ENCODE measurements at regions not wholly inside any gene's neighbourhood (a gene's known extent, or its start where the extent isn't known, plus 50 kb on each side); places are given as distances from the start of the nearest gene placed in this dataset.

DNA sequence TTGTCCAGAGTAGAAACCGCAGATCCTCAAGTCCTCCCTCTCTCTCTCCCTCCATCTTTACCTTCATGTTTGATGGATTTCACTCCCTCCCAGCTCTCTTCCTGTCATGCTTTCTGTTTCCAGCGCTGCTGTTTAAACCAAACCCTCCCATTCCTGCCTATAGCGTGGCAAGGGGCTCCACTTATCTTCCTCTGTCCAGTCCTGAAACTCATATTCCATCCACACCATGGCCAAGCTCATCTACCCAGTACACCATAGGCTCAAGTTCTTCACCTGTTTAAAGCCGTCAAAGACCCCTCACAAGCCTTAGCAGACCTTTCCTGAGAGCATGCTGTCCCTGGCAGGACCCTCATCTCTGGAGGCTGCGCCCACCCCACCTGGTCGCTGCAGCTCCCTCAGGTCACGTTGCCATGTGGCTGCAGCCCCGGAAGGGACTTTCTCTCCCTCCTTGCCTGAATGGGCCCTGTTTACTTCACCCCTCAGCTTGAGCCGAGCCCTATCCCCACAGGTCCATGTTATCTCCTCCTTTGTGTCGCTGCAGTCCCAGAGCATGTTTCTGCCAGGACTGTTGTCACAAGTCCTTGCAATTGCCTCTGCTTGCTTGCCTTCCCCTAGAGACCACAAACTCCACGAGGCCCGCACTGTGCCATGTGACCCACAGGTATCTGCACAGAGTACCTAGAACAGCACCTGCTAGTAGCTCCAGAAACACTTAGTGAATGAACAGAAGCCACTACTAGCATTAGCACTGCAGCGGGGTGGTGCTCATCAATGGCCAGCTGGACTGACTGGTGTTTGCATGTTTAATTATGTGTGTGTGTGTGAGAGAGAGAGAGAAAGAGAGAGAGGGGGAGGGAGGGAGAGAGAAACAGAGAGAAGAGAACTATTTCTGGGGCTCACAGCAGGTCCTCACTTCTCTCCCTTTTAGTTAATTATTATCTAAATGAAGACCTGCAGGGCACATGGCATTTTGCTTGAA, 149.4 kb upstream of the SNX19 start:
- DNase-seq (ENCODE audit: extremely low read depth, insufficient read length), result no peak
- no peak overlapping the region for H3K4me3 ChIP-seq (replicated peaks; ENCODE audit: low read depth, low read length)
- TF ChIP-seq, protein P1, sequence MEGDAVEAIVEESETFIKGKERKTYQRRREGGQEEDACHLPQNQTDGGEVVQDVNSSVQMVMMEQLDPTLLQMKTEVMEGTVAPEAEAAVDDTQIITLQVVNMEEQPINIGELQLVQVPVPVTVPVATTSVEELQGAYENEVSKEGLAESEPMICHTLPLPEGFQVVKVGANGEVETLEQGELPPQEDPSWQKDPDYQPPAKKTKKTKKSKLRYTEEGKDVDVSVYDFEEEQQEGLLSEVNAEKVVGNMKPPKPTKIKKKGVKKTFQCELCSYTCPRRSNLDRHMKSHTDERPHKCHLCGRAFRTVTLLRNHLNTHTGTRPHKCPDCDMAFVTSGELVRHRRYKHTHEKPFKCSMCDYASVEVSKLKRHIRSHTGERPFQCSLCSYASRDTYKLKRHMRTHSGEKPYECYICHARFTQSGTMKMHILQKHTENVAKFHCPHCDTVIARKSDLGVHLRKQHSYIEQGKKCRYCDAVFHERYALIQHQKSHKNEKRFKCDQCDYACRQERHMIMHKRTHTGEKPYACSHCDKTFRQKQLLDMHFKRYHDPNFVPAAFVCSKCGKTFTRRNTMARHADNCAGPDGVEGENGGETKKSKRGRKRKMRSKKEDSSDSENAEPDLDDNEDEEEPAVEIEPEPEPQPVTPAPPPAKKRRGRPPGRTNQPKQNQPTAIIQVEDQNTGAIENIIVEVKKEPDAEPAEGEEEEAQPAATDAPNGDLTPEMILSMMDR (IDR thresholded peaks at IDR 0.05; ENCODE audit: insufficient read depth, low read length, poor library complexity, severe bottlenecking), result no peak
- H3K27me3 ChIP-seq (replicated peaks; ENCODE audit: control insufficient read depth, insufficient read depth, low read length), result no peaks in the 10 kb centered on the region; the same call in none of the 2 replicates
- no peaks in the 10 kb centered on the region for H3K36me3 ChIP-seq (ENCODE audit: control insufficient read depth, insufficient read depth, low read length)

DNA sequence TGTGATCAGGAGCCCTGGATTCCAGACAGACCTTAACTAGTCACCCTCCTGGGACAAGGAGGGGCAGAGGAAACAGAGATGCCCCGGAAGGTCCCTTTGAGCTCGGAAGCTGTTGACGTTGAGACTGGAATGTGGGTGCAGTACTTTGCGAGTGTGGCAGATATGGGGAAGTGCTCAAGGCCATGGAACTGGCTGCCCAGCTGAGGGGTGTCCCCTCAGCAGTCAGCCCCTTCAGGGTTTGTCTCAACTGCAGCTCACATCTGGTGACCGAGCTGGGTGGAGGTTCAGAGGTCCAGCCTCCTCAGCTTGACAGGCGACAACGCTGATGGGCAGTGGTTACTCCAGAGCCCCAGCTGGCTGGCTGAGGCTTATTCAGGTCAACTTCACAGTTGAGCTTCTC, 150.3 kb upstream of the SNX19 start:
- Histone ChIP-seq H3K36me3 (ENCODE audit: control insufficient read depth, insufficient read depth, low read length) (no peaks in the 10 kb centered on the region), H3K27me3 (replicated peaks; ENCODE audit: control insufficient read depth, insufficient read depth, low read length) (no peaks in the 10 kb centered on the region; the same call in none of the 2 replicates), H3K4me3 (replicated peaks; ENCODE audit: low read depth, low read length) (no peak overlapping the region)
- TF ChIP-seq, protein P1 (IDR thresholded peaks at IDR 0.05; ENCODE audit: insufficient read depth, low read length, poor library complexity, severe bottlenecking), result no peak
- no peak for DNase-seq (ENCODE audit: extremely low read depth, insufficient read length)

DNA sequence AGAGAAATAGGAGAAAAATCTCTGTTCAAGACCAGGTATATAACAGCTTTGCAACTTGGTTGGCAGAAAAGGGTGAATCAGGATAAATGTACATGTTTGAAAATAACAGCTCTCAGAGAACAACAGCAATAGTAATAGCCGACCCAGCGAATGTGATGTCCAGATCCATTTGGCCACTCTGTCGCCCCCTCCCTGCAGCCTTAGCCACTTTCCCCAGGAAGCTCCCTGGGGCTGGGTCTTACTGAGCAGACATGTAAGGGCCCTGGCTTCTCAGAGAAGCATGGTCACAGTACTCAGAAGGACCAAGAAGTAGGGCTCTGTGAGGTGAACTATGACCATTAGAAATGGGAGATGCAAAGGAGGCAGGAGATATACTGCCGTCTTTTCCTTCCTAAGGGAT, 154.1 kb upstream of the SNX19 start:
- DNase-seq (ENCODE audit: extremely low read depth, insufficient read length), result no peak
- Histone ChIP-seq H3K4me3 (replicated peaks; ENCODE audit: low read depth, low read length) (no peak overlapping the region), H3K36me3 (ENCODE audit: control insufficient read depth, insufficient read depth, low read length) (no peaks in the 10 kb centered on the region), H3K27me3 (replicated peaks; ENCODE audit: control insufficient read depth, insufficient read depth, low read length) (no peaks in the 10 kb centered on the region; the same call in none of the 2 replicates)
- TF ChIP-seq, protein P1 (IDR thresholded peaks at IDR 0.05; ENCODE audit: insufficient read depth, low read length, poor library complexity, severe bottlenecking), result no peak

DNA sequence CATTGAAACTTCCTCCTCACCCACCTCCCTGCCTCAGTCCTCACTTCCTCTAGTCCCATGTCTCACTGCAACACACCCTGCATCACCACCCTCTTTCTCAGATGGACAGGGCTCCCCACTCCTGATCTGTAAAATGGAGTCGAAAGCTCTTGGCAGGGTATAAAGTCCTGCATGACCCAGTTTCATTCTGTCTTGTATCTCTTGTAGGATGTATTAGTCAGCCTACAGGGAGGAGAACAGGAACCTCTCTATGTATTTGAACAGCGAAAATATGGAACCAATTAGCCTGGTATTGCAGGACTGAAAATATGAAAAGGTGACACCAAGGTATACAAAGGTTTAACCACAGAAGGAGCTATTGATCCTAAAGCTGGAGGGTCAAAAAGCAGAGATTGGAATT, 156.9 kb upstream of the SNX19 start:
- Histone ChIP-seq H3K27me3 (replicated peaks; ENCODE audit: control insufficient read depth, insufficient read depth, low read length) (no peaks in the 10 kb centered on the region; the same call in none of the 2 replicates), H3K36me3 (ENCODE audit: control insufficient read depth, insufficient read depth, low read length) (no peaks in the 10 kb centered on the region), H3K4me3 (replicated peaks; ENCODE audit: low read depth, low read length) (no peak overlapping the region)
- DNase-seq (ENCODE audit: extremely low read depth, insufficient read length), result no peak
- TF ChIP-seq, protein P1 (IDR thresholded peaks at IDR 0.05; ENCODE audit: insufficient read depth, low read length, poor library complexity, severe bottlenecking), result no peak

DNA sequence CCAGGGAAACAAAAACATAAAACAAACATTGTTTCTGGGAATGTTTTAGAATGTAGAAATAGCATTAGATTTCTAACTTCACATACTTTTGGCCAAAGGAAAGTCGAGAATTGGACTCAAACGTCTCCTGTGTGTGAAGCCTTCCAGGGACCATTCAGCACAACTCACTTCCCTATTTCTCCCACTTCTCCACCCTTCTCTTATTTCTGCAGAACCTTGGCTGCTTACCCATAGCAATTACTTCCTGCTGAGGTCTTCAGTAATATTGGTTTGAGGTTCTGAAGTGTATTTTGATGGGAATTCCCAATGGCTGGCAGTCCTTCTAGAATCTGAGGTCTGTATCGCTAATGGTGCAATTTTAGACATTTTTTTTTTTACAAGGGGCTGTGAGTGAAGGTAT, 158.3 kb upstream of the SNX19 start:
- no peak for DNase-seq (ENCODE audit: extremely low read depth, insufficient read length)
- H3K36me3 ChIP-seq (ENCODE audit: control insufficient read depth, insufficient read depth, low read length), result no peaks in the 10 kb centered on the region
- TF ChIP-seq, protein P1 (IDR thresholded peaks at IDR 0.05; ENCODE audit: insufficient read depth, low read length, poor library complexity, severe bottlenecking), result no peak
- no peaks in the 10 kb centered on the region; the same call in none of the 2 replicates for H3K27me3 ChIP-seq (replicated peaks; ENCODE audit: control insufficient read depth, insufficient read depth, low read length)
- no peak overlapping the region for H3K4me3 ChIP-seq (replicated peaks; ENCODE audit: low read depth, low read length)

Data from GM06990 (cell line).